PFSK-1 (cell line): ENCODE measurements at regions not wholly inside any gene's neighbourhood (a gene's known extent, or its start where the extent isn't known, plus 50 kb on each side); places are given as distances from the start of the nearest gene placed in this dataset.

Source experiments
- POLR2AphosphoS5 ChIP-seq: IDR thresholded peaks from 2 replicates; pipeline ENCODE4 v1.6.1; 2012; ENCODE audit warnings: low read depth, mild to moderate bottlenecking, control low read depth, low read length, moderate library complexity
- SIN3A ChIP-seq: IDR thresholded peaks from 2 replicates; pipeline ENCODE4 v1.6.1; 2012; ENCODE audit warnings: mild to moderate bottlenecking, low read length, moderate library complexity, borderline replicate concordance; ENCODE audit not compliant: insufficient read depth
- TAF1 ChIP-seq: IDR thresholded peaks from 2 replicates; pipeline ENCODE4 v1.6.1; 2012; ENCODE audit warnings: low read length, control low read depth, borderline replicate concordance; ENCODE audit not compliant: insufficient read depth

DNA sequence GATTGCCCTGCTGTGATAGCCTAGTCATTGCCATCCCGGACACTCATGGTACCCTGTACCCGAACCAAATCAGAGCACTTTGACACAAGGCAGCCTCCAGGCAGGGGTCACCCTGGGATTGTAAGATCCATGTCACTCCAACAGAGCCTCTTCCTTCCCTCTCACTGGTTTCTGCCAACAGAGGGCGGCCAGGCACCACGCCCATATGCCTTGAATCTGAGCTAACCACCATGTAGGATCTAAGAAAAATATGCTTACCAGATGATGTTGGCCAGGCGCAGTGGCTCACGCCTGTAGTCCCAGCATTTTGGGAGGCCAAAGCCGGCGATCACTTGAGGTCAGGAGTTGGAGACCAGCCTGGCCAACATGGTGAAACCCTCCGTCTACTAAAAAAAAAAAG is 389.2 kb upstream of the KLF6 start:
- TF ChIP-seq POLR2AphosphoS5 (no peak), SIN3A (no peak), TAF1 (no peak)
